ENCODE measurements at regions not wholly inside any gene's neighbourhood (a gene's known extent, or its start where the extent isn't known, plus 50 kb on each side); places are given as distances from the start of the nearest gene placed in this dataset.

- no peak overlapping the region for H3K27ac ChIP-seq
- DNase-seq (ENCODE audit: low spot score), result no peak
- no peak overlapping the region for H3K4me3 ChIP-seq
- TF ChIP-seq CTCF (IDR thresholded peaks at IDR 0.05), result no peak
Observed at GRCh38 chr2:237195396-237196120, 109.9 kb downstream of the COPS8 start.

GRCh38 chr2:237196409-237196808 is 110.7 kb downstream of the COPS8 start:
- Histone ChIP-seq H3K27ac (no peak overlapping the region), H3K4me3 (no peak overlapping the region)
- DNase-seq (ENCODE audit: low spot score), result no peak
- TF ChIP-seq CTCF (IDR thresholded peaks at IDR 0.05), result no peak

- H3K4me3 ChIP-seq, result no peak overlapping the region
- peak overlapping the region in 1 of 2 donors; percentile 17 for H3K27ac ChIP-seq
- no peak for DNase-seq (ENCODE audit: low spot score)
- TF ChIP-seq CTCF (IDR thresholded peaks at IDR 0.05), result no peak
Observed at GRCh38 chr2:237196866-237197618, 111.4 kb downstream of the COPS8 start.

- no peak for TF ChIP-seq CTCF (IDR thresholded peaks at IDR 0.05)
- no peak overlapping the region for H3K4me3 ChIP-seq
- H3K27ac ChIP-seq, result no peak overlapping the region
- no peak for DNase-seq (ENCODE audit: low spot score)
Observed at GRCh38 chr2:237198164-237198855, 112.6 kb downstream of the COPS8 start.

- no peak overlapping the region for H3K4me3 ChIP-seq
- no peak for DNase-seq (ENCODE audit: low spot score)
- H3K27ac ChIP-seq, result no peak overlapping the region
- no peak for TF ChIP-seq CTCF (IDR thresholded peaks at IDR 0.05)
Observed at GRCh38 chr2:237199082-237199481, 113.4 kb downstream of the COPS8 start.

GRCh38 chr2:237199577-237199976 is 113.9 kb downstream of the COPS8 start:
- no peak for TF ChIP-seq CTCF (IDR thresholded peaks at IDR 0.05)
- no peak for DNase-seq (ENCODE audit: low spot score)
- H3K27ac ChIP-seq, result no peak overlapping the region
- no peak overlapping the region for H3K4me3 ChIP-seq
